Activated CD8-positive, alpha-beta memory T cell treated with anti-CD3 and anti-CD28 coated beads, Interleukin-2, amount 50 U/mL, for 1 hour (primary cell): ENCODE measurements at regions not wholly inside any gene's neighbourhood (a gene's known extent, or its start where the extent isn't known, plus 50 kb on each side); places are given as distances from the start of the nearest gene placed in this dataset.
"Not testable (repeated sequence)": the region's sequence is repeated elsewhere in the genome, so short reads cannot be mapped to it uniquely, and the experiment has no call there.

Source experiments
- DNase-seq: peaks from one replicate; pipeline ENCODE4 v3.0.0-alpha.2; 2020; ENCODE audit errors: extremely low read depth

- DNase-seq: no peak
Observed at GRCh38 chr2:17460371-17461086, 57.7 kb downstream of the RAD51AP2 start.

DNA sequence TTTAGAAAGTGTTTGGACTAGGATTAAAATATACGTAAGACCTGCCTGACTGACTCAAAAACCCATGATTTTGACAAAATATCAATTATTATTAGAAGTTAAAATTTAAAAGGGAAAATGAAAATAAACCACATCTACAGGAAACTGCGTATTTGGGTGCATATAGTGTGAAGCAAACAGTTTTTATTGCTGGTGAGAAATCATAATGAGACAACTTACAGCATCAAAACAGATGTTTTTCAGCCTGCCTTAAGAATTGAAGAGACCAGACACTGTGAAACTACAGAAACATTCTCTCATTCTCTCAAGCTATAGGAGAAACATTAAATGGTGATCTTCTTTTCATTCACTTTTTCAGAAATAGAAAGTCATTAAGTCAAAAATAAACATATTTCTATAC lies 62.9 kb downstream of the RAD51AP2 start:
- DNase-seq: no peak

DNA sequence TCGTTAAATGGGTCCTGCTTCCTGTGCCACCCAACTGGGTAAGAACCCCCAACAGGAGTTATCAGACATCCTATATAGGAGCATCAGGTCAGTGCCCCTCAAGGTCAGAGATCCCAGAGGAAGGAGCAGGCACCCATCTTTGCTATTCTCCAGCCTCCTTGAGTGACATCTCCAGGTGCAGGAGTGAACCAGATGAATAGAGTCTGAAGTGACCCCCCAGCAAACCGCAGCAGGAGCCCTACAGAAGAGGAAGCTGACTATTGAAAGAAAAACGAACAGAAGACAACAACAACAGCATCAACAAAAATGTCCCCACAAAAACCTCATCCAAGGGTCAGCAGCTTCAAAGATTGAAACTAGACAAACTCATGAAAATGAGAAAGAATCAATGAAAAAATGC lies 72.0 kb downstream of the RAD51AP2 start:
- DNase-seq: not testable (repeated sequence)

- no peak for DNase-seq
Observed at GRCh38 chr2:17445744-17446143, 72.5 kb downstream of the RAD51AP2 start.

GRCh38 chr2:17442334-17442733 lies 75.9 kb downstream of the RAD51AP2 start:
- DNase-seq: no peak

DNA sequence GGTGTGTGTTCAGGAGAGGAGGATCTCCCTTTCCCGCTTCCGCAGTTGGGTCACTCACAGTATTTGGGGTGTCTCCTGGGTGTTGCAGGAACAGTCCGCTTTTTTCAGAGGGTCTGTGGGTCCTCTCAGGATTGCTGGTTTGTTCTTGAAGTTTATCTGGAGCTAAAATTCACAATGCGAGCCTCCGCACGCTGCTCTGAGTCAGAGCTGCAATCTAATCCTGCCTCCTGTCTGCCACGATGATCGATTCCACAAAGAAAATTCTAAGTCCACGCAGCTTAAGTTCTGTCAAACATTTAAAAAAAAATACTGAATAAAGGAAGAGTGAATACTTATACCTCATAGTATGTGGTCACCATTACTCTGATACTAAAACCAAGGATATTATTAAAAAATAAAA lies 76.5 kb downstream of the RAD51AP2 start:
- no peak for DNase-seq

GRCh38 chr2:17441055-17441771 lies 77.0 kb downstream of the RAD51AP2 start:
- DNase-seq: no peak

GRCh38 chr2:17430326-17430725 lies 87.9 kb downstream of the RAD51AP2 start:
- no peak for DNase-seq

DNA sequence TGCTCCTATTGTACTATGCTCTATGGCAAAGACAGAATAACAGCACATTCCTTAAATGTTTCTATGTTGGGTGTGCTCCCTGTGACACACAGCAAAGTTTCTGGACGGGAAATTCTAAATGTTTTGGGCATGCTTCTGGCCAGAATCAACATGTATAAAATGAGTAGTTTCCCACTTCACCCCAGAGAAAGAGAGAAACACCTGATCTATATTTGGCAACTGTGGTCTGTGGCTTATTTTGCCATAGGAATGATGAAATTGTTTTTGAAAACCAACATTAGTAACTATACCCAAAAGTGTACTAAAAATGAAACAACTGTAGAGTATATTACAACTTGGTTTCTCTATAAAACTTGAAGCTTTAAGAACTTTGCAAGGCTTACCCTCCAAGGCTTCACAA lies 89.1 kb downstream of the RAD51AP2 start:
- no peak for DNase-seq

DNA sequence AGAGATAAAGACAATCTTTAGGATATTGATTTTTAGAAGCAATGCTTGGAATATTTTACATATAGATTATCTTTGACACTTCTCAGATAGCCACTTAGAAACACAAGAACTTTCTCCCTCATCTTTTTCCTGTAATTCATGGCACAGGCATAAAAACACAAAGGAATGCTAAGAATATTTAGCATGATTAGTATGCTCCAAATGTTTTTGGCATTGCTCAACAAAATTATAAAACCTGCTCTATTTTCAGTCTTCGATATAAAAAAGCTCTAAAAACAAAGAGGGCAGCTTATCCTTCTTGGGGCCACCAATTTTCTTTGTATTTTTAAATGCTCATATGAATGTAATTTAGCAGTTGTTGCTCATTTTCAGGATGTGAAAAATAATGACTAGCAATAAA lies 90.8 kb downstream of the RAD51AP2 start:
- DNase-seq: no peak

- DNase-seq: no peak
Observed at GRCh38 chr2:17426743-17427142, 91.5 kb downstream of the RAD51AP2 start.

DNA sequence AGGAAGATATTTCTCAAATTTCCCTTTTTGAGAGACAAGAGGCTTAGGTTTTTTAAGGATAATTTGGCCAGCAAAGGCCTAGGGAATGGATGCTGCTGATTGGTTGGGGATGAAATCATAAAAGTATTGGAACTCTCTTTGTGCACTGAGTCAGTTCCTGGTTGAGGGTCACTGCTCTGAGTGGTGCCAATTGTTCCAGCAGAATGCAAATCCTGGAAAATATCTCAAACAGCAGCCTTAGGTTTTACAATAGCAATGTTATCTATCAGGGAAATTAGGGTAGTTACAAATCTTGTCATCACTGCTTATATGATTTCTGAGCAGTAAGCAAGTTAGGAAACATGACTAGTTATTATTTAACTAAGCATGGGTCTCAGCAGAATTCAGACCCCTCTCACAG lies 96.2 kb downstream of the RAD51AP2 start:
- no peak for DNase-seq

- no peak for DNase-seq
Observed at GRCh38 chr2:17416884-17417391, 101.3 kb downstream of the RAD51AP2 start.

- no peak for DNase-seq
Observed at GRCh38 chr2:17413036-17413435, 105.2 kb downstream of the RAD51AP2 start.

DNA sequence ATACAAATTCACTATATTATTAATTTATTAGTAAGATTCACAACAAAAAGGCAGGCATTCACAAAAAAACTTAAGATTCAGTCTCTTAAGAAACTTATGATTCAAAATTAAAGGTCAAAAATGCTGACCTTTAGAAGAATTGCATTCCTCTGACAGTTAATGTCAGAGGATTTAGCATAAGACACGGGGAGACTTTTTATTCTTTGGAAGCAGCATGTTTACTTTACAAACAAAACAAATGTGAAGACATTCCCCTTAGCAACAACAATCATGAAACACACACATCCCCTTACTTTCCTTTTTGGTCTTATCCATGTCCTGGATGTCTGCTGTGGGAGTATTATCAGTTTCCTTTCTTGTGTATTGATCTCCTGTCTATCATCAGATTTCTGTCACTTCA lies 117.1 kb downstream of the RAD51AP2 start:
- DNase-seq: no peak

DNA sequence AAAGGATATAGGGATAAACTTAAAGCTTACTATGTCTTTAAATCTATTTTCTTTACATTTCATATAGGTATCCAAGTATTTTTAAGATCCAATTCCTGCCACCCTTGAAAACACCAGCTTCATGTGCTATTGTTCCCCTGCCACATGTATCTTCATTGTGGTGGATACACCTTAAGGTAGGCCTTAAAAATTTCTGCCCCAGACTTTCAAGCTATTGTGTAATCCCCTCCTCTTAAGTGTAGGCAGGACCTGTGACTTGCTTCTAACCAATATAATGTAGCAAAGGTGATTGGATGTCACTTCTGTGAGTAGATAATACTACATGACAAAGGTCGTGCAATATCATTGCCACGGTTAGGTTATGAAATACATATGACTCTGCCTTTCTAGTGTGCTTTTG lies 119.5 kb downstream of the RAD51AP2 start:
- no peak for DNase-seq

DNA sequence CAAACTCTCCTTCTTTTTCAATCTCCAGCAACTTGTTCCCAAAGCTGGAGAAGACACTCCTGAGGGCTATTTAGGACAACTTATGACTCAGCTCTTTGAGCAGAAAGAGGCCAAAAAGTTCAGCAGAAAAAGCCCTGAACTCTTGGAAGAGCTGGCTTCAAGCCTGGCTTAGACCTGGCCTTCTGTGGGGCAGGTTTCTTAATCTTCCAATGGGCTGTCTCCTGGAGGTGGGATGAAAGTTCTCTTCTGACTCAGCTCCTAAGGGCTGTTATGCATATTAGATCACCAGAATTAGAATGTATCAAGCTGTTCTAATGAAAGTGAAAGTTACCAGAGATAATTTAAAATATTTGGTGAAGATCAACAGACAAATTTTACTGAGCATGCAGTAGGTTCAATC lies 129.4 kb downstream of the RAD51AP2 start:
- no peak for DNase-seq

DNA sequence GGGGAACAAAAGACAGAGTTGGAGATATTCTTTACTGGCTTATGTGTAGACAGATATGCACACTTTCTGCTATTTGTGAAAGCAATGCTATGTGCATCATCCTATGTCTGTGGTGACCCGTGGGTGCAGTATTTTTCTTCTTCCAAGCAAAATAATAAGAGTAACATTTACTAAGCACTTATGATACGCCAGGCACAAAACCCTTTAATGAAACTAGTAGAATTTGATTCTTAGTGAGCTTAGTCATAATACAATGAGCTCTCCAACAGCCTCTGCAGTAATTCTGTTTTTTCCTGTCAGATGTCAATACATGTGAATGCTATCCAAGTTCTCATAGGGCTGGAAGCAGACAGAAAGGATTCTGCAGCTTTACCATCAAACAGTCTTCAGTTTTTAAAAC lies 130.6 kb downstream of the RAD51AP2 start:
- DNase-seq: no peak

DNA sequence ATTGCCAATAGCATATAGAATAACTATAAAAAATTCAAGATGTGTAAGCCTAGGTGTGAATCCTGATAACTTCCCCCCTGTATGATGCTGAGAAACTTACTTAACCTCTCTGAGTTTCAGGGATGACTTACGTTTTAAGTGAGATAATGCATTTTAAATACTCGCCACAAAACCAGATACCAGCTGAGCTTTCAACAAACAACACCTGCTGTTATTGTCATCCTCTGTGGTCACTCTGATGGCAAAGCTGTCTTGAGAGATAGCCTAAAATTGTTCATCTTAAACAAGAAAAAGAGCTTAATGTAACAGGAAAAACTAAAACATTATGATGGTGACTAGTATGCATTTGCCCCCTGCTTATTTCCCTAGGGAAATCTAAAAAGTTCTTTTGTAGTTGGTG lies 131.5 kb downstream of the RAD51AP2 start:
- no peak for DNase-seq

GRCh38 chr2:17380003-17380402 lies 138.2 kb downstream of the RAD51AP2 start:
- DNase-seq: no peak

- no peak for DNase-seq
Observed at GRCh38 chr2:17375262-17375661, 143.0 kb downstream of the RAD51AP2 start.

DNA sequence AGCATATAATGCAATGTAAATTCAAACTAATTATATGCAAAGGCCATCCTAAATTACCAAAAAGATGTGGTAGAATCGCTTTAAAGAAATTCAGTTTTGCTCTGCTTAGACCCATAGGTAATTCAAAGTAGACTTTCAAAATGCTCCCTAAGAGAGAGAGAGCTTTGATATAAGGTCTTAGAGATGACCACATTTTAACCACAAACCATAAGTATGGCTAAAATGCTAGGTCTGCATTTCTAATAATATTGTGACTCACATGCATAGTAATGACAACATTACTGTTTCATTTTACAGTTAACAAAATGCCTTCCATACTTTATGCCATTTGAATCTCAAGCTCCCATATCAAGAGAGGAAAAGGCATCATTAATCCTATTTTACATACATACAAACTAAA lies 144.5 kb downstream of the RAD51AP2 start:
- DNase-seq: no peak

DNA sequence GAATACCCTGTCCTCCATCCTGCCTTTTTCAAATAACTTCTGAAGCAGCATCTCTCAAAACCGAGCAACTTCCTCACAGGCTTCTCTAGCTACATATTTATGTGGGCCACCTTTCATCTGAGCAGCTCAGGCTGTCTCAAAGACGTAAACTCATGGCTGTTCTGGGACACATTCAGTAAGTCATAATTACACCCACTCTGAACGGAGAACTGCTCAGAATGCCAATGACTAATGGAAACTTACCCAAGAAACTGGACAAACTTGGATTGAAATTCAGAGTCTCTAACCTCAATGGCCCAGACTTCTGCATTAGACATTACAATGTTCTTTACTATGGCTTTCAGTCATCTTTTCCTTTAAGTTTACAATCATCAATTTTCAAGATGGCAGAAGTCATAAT lies 145.2 kb downstream of the RAD51AP2 start:
- DNase-seq: no peak
